ENCODE measurements at regions not wholly inside any gene's neighbourhood (a gene's known extent, or its start where the extent isn't known, plus 50 kb on each side); places are given as distances from the start of the nearest gene placed in this dataset.

GRCh38 chr11:112727341-112727841, 233.8 kb upstream of the NCAM1 start:
- DNase-seq = no peak

GRCh38 chr11:112728288-112728687, 232.9 kb upstream of the NCAM1 start:
- DNase-seq = no peak

- no peak for DNase-seq
These were observed 232.5 kb upstream of the NCAM1 start for GRCh38 chr11:112728716-112729115.

- DNase-seq = no peak
These were observed 230.6 kb upstream of the NCAM1 start for GRCh38 chr11:112730591-112730990.

- no peak for DNase-seq
These were observed 229.7 kb upstream of the NCAM1 start for GRCh38 chr11:112731538-112731937.

GRCh38 chr11:112732031-112732430, 229.2 kb upstream of the NCAM1 start:
- no peak for DNase-seq

- DNase-seq = no peak
These were observed 227.0 kb upstream of the NCAM1 start for GRCh38 chr11:112734207-112734606.

- DNase-seq = no peak
These were observed 225.8 kb upstream of the NCAM1 start for GRCh38 chr11:112735470-112735869.

- peak; percentile 97 for DNase-seq
These were observed 217.2 kb upstream of the NCAM1 start for GRCh38 chr11:112744041-112744440.

- DNase-seq = no peak
These were observed 215.2 kb upstream of the NCAM1 start for GRCh38 chr11:112745973-112746372.

- no peak for DNase-seq
These were observed 213.0 kb upstream of the NCAM1 start for GRCh38 chr11:112748252-112748651.

- no peak for DNase-seq
These were observed 212.3 kb upstream of the NCAM1 start for GRCh38 chr11:112748713-112749543.

GRCh38 chr11:112751329-112751728, 209.9 kb upstream of the NCAM1 start:
- DNase-seq = peak; percentile 29

- DNase-seq = no peak
These were observed 209.4 kb upstream of the NCAM1 start for GRCh38 chr11:112751772-112752171.

- DNase-seq = no peak
These were observed 208.7 kb upstream of the NCAM1 start for GRCh38 chr11:112752563-112752962.

GRCh38 chr11:112753706-112754105, 207.5 kb upstream of the NCAM1 start:
- DNase-seq = no peak

GRCh38 chr11:112759418-112759817, 201.8 kb upstream of the NCAM1 start:
- no peak for DNase-seq

- DNase-seq = no peak
These were observed 200.7 kb upstream of the NCAM1 start for GRCh38 chr11:112760396-112761059.

- DNase-seq = no peak
These were observed 199.1 kb upstream of the NCAM1 start for GRCh38 chr11:112761911-112762706.

- DNase-seq = no peak
These were observed 198.5 kb upstream of the NCAM1 start for GRCh38 chr11:112762707-112763090.

- no peak for DNase-seq
These were observed 195.9 kb upstream of the NCAM1 start for GRCh38 chr11:112765337-112765736.

GRCh38 chr11:112769170-112769569, 192.1 kb upstream of the NCAM1 start:
- no peak for DNase-seq

- DNase-seq = no peak
These were observed 191.6 kb upstream of the NCAM1 start for GRCh38 chr11:112769584-112769983.
